Upper lobe of left lung (tissue), 4 donors: ENCODE measurements at regions not wholly inside any gene's neighbourhood (a gene's known extent, or its start where the extent isn't known, plus 50 kb on each side); places are given as distances from the start of the nearest gene placed in this dataset.

Experiments
- CTCF ChIP-seq, 6 experiments: fragments of 450-650 bp in 4 of 6; fragments of 200-600 bp in 2 of 6; sonication (generic) in 2 of 6; IDR thresholded peaks; one replicate each; pipeline ENCODE4 v1.5.1; 2016 to 2019; ENCODE audit warnings: antibody characterized with exemption in 6 of 6
- EP300 ChIP-seq, 4 donors: sonication (generic); formaldehyde crosslinking; IDR thresholded peaks; one replicate each; pipeline ENCODE4 v1.5.1; 2017; ENCODE audit warnings: antibody characterized with exemption in 4 of 4, control low read depth in 2 of 4
- POLR2A ChIP-seq, 4 donors: fragments of 450-650 bp; IDR thresholded peaks; one replicate each; pipeline ENCODE4 v1.5.1; 2016 to 2017; ENCODE audit warnings: antibody characterized with exemption in 4 of 4, mild to moderate bottlenecking in 2 of 4
- POLR2AphosphoS5 ChIP-seq, 2 donors: sonication (generic); formaldehyde crosslinking; IDR thresholded peaks; one replicate each; pipeline ENCODE4 v1.5.1; 2017; ENCODE audit warnings: antibody characterized with exemption in 2 of 2

GRCh38 chr6:111950661-111951496, 77.6 kb upstream of the FYN start:
- TF ChIP-seq CTCF (IDR thresholded peaks at IDR 0.05) (no peak), POLR2A (IDR thresholded peaks at IDR 0.05) (no peak), EP300 (IDR thresholded peaks at IDR 0.05) (no peak), POLR2AphosphoS5 (IDR thresholded peaks at IDR 0.05) (no peak)
